ENCODE measurements at regions not wholly inside any gene's neighbourhood (a gene's known extent, or its start where the extent isn't known, plus 50 kb on each side); places are given as distances from the start of the nearest gene placed in this dataset.

DNA sequence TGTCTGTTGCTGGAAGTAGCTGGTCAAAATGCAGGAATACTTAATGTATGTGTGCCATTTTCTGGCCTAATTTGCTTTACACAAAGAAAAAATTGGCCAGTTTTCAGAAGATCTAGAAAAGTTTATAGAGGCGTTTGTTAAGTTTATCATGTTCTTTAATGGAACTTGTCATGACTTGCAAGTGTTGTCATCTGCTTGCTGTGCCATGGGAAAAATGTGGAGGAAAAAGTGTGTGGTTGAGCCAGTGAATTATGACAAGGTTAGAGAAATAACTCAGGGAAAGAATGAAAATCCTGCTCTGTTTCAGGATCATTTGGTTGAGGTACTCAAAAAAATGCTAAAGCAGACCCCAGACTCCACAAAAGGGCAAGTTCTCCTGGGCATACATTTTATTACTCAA is 301.6 kb upstream of the CDH2 start:
- TF ChIP-seq, protein P1, sequence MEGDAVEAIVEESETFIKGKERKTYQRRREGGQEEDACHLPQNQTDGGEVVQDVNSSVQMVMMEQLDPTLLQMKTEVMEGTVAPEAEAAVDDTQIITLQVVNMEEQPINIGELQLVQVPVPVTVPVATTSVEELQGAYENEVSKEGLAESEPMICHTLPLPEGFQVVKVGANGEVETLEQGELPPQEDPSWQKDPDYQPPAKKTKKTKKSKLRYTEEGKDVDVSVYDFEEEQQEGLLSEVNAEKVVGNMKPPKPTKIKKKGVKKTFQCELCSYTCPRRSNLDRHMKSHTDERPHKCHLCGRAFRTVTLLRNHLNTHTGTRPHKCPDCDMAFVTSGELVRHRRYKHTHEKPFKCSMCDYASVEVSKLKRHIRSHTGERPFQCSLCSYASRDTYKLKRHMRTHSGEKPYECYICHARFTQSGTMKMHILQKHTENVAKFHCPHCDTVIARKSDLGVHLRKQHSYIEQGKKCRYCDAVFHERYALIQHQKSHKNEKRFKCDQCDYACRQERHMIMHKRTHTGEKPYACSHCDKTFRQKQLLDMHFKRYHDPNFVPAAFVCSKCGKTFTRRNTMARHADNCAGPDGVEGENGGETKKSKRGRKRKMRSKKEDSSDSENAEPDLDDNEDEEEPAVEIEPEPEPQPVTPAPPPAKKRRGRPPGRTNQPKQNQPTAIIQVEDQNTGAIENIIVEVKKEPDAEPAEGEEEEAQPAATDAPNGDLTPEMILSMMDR (IDR thresholded peaks at IDR 0.05) = no peak
- no peak for TF ChIP-seq POLR2A (IDR thresholded peaks at IDR 0.05)

All from uterus (tissue), 2 donors.